ENCODE measurements at regions not wholly inside any gene's neighbourhood (a gene's known extent, or its start where the extent isn't known, plus 50 kb on each side); places are given as distances from the start of the nearest gene placed in this dataset.

DNA sequence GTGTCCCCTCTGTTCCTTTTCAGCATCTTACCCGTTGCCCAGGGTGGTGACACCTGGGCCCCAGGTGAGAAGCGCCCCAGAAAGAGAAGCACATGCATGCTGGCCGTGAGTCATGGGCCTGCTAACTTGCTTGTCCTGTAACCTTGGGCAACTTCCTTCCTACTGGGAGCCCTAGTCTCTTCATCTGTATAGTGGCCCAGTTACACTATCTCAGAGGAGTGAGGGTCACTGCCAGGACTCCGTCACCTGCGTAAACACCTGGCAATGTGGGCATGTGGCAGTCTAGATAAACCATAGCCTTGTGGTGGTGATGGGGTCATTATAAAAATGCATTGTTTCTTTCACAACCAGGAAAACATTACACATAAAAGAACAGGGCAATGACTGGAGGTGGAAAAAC lies 125.2 kb downstream of the SLC25A47 start:
- TF ChIP-seq, protein P1, sequence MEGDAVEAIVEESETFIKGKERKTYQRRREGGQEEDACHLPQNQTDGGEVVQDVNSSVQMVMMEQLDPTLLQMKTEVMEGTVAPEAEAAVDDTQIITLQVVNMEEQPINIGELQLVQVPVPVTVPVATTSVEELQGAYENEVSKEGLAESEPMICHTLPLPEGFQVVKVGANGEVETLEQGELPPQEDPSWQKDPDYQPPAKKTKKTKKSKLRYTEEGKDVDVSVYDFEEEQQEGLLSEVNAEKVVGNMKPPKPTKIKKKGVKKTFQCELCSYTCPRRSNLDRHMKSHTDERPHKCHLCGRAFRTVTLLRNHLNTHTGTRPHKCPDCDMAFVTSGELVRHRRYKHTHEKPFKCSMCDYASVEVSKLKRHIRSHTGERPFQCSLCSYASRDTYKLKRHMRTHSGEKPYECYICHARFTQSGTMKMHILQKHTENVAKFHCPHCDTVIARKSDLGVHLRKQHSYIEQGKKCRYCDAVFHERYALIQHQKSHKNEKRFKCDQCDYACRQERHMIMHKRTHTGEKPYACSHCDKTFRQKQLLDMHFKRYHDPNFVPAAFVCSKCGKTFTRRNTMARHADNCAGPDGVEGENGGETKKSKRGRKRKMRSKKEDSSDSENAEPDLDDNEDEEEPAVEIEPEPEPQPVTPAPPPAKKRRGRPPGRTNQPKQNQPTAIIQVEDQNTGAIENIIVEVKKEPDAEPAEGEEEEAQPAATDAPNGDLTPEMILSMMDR (IDR thresholded peaks at IDR 0.05; ENCODE audit: low read depth, low read length): no peak
- no peak for TF ChIP-seq EZH2phosphoT487 (IDR thresholded peaks at IDR 0.05; ENCODE audit: low read depth)

All from OCI-LY3 (cell line).